NCI-H2029 (cell line): ENCODE measurements at regions not wholly inside any gene's neighbourhood (a gene's known extent, or its start where the extent isn't known, plus 50 kb on each side); places are given as distances from the start of the nearest gene placed in this dataset.
"Not testable (repeated sequence)": the region's sequence is repeated elsewhere in the genome, so short reads cannot be mapped to it uniquely, and the experiment has no call there.

Experiments used
- DNase-seq: peaks from one replicate; lab custom pipeline; 2025; lab: John Stamatoyannopoulos, UW

DNA sequence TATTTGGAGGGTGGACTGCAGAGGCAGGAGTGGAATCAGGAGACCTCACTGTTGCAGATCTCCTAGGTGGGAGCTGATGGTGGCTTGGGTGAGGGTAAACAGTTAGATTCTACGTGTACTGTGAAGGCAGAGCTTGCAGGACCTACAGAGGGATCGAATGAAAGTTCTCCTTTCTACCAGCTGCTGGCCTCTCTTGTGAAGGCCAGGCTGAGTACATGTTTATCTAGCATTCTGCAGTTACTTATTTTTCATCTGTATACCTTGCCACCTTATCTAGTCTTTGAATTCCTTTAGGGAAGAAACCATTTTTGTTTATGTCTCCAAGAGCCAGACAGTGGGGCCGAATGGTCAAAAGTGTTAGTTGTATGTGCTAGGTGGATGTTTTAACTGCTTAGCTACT is 57.6 kb downstream of the PTTG1 start:
- no peak for DNase-seq

- no peak for DNase-seq
These were observed 58.3 kb downstream of the PTTG1 start for GRCh38 chr5:160479926-160480325.

DNA sequence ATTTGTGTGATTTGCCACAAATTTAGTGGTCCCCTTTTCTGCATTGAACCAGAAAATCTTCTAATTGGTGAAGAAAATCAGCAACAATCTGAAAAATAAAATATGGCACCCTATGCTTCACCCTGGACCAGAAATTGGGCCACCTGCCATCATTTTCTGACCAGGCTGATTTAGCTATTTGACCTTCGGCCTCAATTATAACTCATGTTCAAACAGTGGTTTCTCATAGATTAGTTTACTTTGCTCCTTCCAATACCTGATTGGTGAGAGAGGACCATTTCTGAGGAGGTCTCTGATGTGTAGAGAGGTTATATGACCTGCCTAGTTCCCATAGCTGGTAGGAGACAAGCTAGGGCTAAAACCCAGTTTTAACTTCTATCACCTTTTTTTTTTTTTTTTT is 59.0 kb downstream of the PTTG1 start:
- DNase-seq = no peak

- no peak for DNase-seq
These were observed 63.0 kb downstream of the PTTG1 start for GRCh38 chr5:160484678-160485077.

DNA sequence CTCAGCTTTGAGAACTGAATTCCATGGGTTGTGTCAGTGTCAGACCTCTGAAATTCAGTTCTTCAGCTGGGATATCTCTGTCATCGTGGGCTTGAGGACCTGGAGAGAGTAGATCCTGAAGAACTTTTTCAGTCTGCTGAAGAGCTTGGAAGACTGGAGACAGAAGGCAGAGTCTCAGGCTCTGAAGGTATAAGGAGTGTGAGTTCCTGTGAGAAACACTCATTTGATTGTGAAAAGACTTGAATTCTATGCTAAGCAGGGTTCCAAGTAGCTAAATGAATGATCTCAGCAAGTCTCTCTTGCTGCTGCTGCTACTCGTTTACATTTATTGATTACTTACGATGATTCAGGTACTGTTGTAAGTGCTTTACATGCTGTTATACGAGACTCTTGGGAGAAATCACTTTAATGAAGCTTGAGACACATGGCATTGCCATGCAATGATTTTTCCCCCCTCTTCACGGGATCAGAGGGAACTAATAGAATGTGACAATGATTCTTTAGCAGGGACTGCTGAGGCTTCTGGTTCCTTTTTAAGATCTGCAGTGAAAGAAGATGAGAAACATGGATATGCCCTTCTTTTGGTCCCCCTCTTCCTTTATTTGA is 63.8 kb downstream of the PTTG1 start:
- DNase-seq = no peak

DNA sequence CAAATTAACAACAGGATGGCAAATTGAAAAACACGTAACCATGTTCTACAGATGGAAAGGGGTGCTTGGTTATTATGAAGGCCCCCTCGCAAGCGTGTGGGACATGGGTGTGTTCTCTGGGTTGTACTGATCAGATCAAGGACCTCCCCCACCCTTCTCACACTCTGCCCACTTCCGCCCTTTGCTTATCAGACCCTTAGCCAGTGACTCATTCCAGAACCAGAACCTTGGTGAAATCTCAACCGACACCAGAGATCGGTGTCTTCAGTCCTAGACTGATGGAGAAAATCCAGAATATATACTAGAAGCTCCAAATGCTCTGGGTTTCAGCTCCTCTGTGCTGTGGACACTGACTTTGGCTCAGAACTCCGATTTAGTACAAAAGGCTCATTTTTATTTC is 64.9 kb downstream of the PTTG1 start:
- no peak for DNase-seq

- no peak for DNase-seq
These were observed 67.0 kb downstream of the PTTG1 start for GRCh38 chr5:160488394-160489325.

DNA sequence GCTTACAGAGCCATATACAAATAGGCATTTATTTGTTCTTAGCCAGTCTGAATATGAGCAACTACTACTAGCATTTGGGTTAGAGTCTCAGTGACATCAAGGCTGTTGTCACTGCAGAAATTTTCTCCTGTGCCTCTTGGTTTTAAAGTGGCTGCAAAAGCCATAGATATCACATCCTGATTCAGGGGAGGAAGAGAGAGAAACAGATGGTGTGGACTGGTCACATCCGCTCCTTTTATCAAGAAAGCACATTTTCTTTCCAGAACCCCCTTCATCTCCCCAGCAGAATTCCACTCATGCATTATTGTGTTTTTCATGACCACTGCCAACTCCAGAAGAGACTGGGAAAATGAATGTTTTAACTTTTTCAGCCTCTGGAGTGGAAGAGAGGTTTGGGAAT is 69.8 kb downstream of the PTTG1 start:
- DNase-seq = no peak

DNA sequence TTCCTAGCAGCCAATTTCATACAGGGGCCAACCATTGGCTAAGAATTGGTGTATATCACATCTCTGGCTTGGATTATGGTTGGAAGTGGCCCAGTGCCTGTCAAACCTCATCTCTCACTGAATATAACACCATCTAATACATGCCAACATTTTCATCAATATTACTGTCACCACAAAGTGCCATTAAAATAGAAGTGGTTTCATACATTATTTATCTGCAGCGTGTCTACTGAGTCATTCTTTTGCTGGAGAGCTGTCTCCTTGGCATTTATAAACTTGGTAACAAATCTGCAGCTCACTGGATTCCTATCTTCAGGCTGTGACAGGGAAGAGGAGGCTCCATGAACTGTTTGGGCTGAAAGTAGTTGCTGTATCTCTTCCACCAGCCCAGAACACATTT is 70.9 kb downstream of the PTTG1 start:
- DNase-seq = no peak

- DNase-seq = no peak
These were observed 72.2 kb downstream of the PTTG1 start for GRCh38 chr5:160493806-160494338.

DNA sequence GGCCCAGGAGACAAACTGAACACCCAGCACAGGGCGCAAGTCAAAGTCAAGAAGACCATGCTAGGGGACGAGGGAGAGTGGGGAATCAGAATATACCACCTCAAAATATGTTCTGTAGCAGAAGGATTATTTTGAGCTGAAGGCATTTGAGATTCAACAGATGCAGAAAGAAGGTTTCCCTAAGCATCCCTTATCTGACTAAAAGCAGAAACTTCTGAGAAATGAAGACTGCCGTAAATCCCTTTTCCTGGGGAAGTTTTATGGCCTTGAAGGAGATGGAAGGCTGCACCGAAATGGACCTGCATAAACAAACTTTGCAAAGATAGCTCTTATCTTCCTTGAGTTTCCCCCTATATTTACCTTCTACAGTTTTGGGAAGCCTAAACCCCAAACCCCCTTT is 72.8 kb downstream of the PTTG1 start:
- DNase-seq = no peak

- no peak for DNase-seq
These were observed 74.7 kb downstream of the PTTG1 start for GRCh38 chr5:160496334-160496733.

GRCh38 chr5:160496784-160497183 is 75.1 kb downstream of the PTTG1 start:
- DNase-seq = no peak

DNA sequence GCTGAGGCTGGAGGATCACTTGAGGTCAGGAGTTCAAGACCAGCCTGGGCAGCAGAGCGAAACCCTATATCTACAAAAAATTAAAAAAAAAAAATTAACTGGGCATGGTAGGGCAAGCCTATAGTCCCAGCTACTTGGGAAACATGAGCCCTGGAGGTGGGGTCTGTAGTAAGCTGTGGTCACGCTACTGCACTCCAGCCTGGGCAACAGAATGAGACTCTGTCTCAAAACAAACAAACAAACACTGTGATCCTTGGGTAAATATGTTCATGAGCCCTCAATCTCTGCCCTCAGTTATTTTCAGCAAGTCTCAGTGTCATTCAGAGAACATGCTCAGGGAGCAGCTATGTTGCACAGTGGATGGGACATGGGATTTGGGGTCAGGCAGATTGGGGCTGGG is 76.2 kb downstream of the PTTG1 start:
- DNase-seq = no peak

- DNase-seq = not testable (repeated sequence)
These were observed 76.9 kb downstream of the PTTG1 start for GRCh38 chr5:160498441-160499043.

- no peak for DNase-seq
These were observed 79.4 kb downstream of the PTTG1 start for GRCh38 chr5:160500786-160501779.

GRCh38 chr5:160504906-160505305 is 83.3 kb downstream of the PTTG1 start:
- DNase-seq = no peak

- DNase-seq = no peak
These were observed 84.7 kb downstream of the PTTG1 start for GRCh38 chr5:160506006-160507004.

GRCh38 chr5:160507221-160507721 is 85.6 kb downstream of the PTTG1 start:
- DNase-seq = no peak

DNA sequence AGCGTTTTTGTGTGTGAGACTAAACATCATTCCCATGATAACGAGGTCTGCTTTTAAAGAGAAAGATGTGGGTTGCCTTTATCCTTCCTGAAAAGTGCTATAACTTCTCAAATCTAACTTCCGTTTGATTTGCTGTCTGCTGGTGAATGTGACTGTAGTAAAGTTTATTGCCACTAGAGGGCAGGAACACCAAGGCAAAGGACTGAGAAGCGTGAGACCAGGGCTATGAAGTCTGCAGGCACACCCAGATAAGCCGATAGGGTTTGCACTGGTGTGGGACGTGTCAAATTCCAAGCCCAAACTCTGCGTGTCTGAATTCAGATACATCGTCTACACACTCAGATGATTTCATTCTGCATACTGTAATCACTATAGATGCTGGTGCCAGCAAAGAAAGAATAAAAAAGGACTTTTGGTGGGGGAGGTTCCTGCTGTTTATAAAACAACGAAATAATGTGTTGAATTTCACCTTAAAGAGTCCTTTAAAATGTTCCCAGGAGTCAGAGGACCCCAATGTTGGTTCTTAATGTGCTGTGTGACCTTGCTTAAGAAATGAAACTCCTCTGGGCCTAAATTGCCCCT is 87.2 kb downstream of the PTTG1 start:
- peak; percentile 37 for DNase-seq
